IPS-18c (cell line): ENCODE measurements at regions not wholly inside any gene's neighbourhood (a gene's known extent, or its start where the extent isn't known, plus 50 kb on each side); places are given as distances from the start of the nearest gene placed in this dataset.

Experiments used
- H3K4me3 ChIP-seq: 2 replicates; pipeline ENCODE4 v1.7.0; 2013; ENCODE audit warnings: low read depth, mild to moderate bottlenecking, low read length, moderate library complexity; ENCODE audit not compliant: insufficient read depth
- H3K9me3 ChIP-seq: one replicate; pipeline ENCODE4 v1.6.1; 2013; ENCODE audit warnings: mild to moderate bottlenecking, low read length, moderate library complexity; ENCODE audit not compliant: control insufficient read depth, insufficient read depth

- no peak overlapping the region for H3K4me3 ChIP-seq
- no peaks in the 10 kb centered on the region for H3K9me3 ChIP-seq
Observed at GRCh38 chr13:60797112-60797511, 400.1 kb downstream of the TDRD3 start.

GRCh38 chr13:60794751-60795150 is 397.7 kb downstream of the TDRD3 start:
- Histone ChIP-seq H3K4me3 (no peak overlapping the region), H3K9me3 (no peaks in the 10 kb centered on the region)

- H3K9me3 ChIP-seq = no peaks in the 10 kb centered on the region
- no peak overlapping the region for H3K4me3 ChIP-seq
Observed at GRCh38 chr13:60790620-60791019, 393.6 kb downstream of the TDRD3 start.

GRCh38 chr13:60788156-60788829 is 391.3 kb downstream of the TDRD3 start:
- H3K9me3 ChIP-seq = no peaks in the 10 kb centered on the region

GRCh38 chr13:60787083-60787482 is 390.1 kb downstream of the TDRD3 start:
- H3K4me3 ChIP-seq = no peak overlapping the region

More at GRCh38 chr13:60788156-60788829, 391.3 kb downstream of the TDRD3 start:
- no peak overlapping the region for H3K4me3 ChIP-seq

GRCh38 chr13:60772726-60773125 is 375.7 kb downstream of the TDRD3 start:
- no peaks in the 10 kb centered on the region for H3K9me3 ChIP-seq

More at GRCh38 chr13:60787083-60787482, 390.1 kb downstream of the TDRD3 start:
- H3K9me3 ChIP-seq = no peaks in the 10 kb centered on the region

GRCh38 chr13:60765700-60766411 is 368.8 kb downstream of the TDRD3 start:
- Histone ChIP-seq H3K9me3 (no peaks in the 10 kb centered on the region), H3K4me3 (no peak overlapping the region)

More at GRCh38 chr13:60772726-60773125, 375.7 kb downstream of the TDRD3 start:
- no peak overlapping the region for H3K4me3 ChIP-seq

GRCh38 chr13:60759499-60759898 is 362.5 kb downstream of the TDRD3 start:
- Histone ChIP-seq H3K9me3 (no peaks in the 10 kb centered on the region), H3K4me3 (no peak overlapping the region)

GRCh38 chr13:60758637-60759036 is 361.6 kb downstream of the TDRD3 start:
- H3K4me3 ChIP-seq = no peak overlapping the region

GRCh38 chr13:60757501-60758215 is 360.6 kb downstream of the TDRD3 start:
- Histone ChIP-seq H3K4me3 (no peak overlapping the region), H3K9me3 (no peaks in the 10 kb centered on the region)

More at GRCh38 chr13:60758637-60759036, 361.6 kb downstream of the TDRD3 start:
- no peaks in the 10 kb centered on the region for H3K9me3 ChIP-seq

- Histone ChIP-seq H3K4me3 (no peak overlapping the region), H3K9me3 (no peaks in the 10 kb centered on the region)
Observed at GRCh38 chr13:60756306-60756705, 359.3 kb downstream of the TDRD3 start.

- no peaks in the 10 kb centered on the region for H3K9me3 ChIP-seq
- no peak overlapping the region for H3K4me3 ChIP-seq
Observed at GRCh38 chr13:60755380-60756163, 358.6 kb downstream of the TDRD3 start.

GRCh38 chr13:60754211-60755090 is 357.4 kb downstream of the TDRD3 start:
- Histone ChIP-seq H3K9me3 (no peaks in the 10 kb centered on the region), H3K4me3 (no peak overlapping the region)

GRCh38 chr13:60753641-60754040 is 356.6 kb downstream of the TDRD3 start:
- Histone ChIP-seq H3K9me3 (no peaks in the 10 kb centered on the region), H3K4me3 (no peak overlapping the region)

- Histone ChIP-seq H3K4me3 (no peak overlapping the region), H3K9me3 (peaks cover 5% of the 10 kb centered on the region)
Observed at GRCh38 chr13:60745343-60745742, 348.3 kb downstream of the TDRD3 start.

- Histone ChIP-seq H3K9me3 (no peaks in the 10 kb centered on the region), H3K4me3 (no peak overlapping the region)
Observed at GRCh38 chr13:60733933-60734332, 336.9 kb downstream of the TDRD3 start.
